HEK293T (cell line): ENCODE measurements at regions not wholly inside any gene's neighbourhood (a gene's known extent, or its start where the extent isn't known, plus 50 kb on each side); places are given as distances from the start of the nearest gene placed in this dataset.

ENCODE experiments used
- CTCF ChIA-PET: fragments of 350-600 bp; formaldehyde crosslinking; extraction: SDS; loops from one replicate; lab custom pipeline; 2021; ENCODE audit warnings: antibody characterized with exemption, inconsistent platforms; lab: Yijun Ruan, JAX
- POLR2A ChIA-PET: fragments of 350-600 bp; formaldehyde crosslinking; extraction: SDS; loops from one replicate; lab custom pipeline; 2020; ENCODE audit warnings: antibody characterized with exemption, inconsistent platforms; lab: Yijun Ruan, JAX
- DNase-seq: peaks from one replicate; pipeline ENCODE4 v3.0.0; 2012; ENCODE audit warnings: mixed read lengths; ENCODE audit errors: extremely low spot score
- ARNT ChIP-seq: fragments of 450-650 bp; IDR thresholded peaks from 2 replicates; pipeline ENCODE4 v1.6.1; 2017; ENCODE audit warnings: mild to moderate bottlenecking
- BHLHE40 ChIP-seq: fragments of 450-650 bp; IDR thresholded peaks from 2 replicates; pipeline ENCODE4 v1.6.1; 2016; ENCODE audit warnings: mild to moderate bottlenecking, moderate library complexity, borderline replicate concordance
- CTBP1 ChIP-seq: fragments of 450-650 bp; IDR thresholded peaks from 2 replicates; pipeline ENCODE4 v1.6.1; 2016; ENCODE audit warnings: borderline replicate concordance
- ELF4 ChIP-seq: fragments of 450-650 bp; IDR thresholded peaks from 2 replicates; pipeline ENCODE4 v1.6.1; 2017; ENCODE audit warnings: antibody characterized with exemption
- FOXA1 ChIP-seq: fragments of 450-650 bp; IDR thresholded peaks from 2 replicates; pipeline ENCODE4 v1.6.1; 2016; ENCODE audit warnings: mild to moderate bottlenecking
- FOXK2 ChIP-seq: fragments of 450-650 bp; IDR thresholded peaks from 2 replicates; pipeline ENCODE4 v1.6.1; 2016; ENCODE audit warnings: mild to moderate bottlenecking
- FOXM1 ChIP-seq: fragments of 450-650 bp; IDR thresholded peaks from 2 replicates; pipeline ENCODE4 v1.6.1; 2017; ENCODE audit warnings: mild to moderate bottlenecking, borderline replicate concordance
- HDGF ChIP-seq: fragments of 450-650 bp; IDR thresholded peaks from 2 replicates; pipeline ENCODE4 v1.6.1; 2017; ENCODE audit warnings: antibody characterized with exemption, borderline replicate concordance
- L3MBTL2 ChIP-seq: fragments of 450-650 bp; conservative IDR thresholded peaks from 2 replicates; pipeline ENCODE4 v1.6.1; 2016; ENCODE audit warnings: mild to moderate bottlenecking
- LEF1 ChIP-seq: fragments of 450-650 bp; IDR thresholded peaks from 2 replicates; pipeline ENCODE4 v1.6.1; 2017; ENCODE audit warnings: mild to moderate bottlenecking, borderline replicate concordance
- NFRKB ChIP-seq: fragments of 450-650 bp; IDR thresholded peaks from 2 replicates; pipeline ENCODE4 v1.6.1; 2016; ENCODE audit warnings: mild to moderate bottlenecking, moderate library complexity
- SP1 ChIP-seq: fragments of 450-650 bp; IDR thresholded peaks from 2 replicates; pipeline ENCODE4 v1.6.1; 2017
- SUZ12 ChIP-seq: fragments of 450-650 bp; IDR thresholded peaks from 2 replicates; pipeline ENCODE4 v1.6.1; 2016; ENCODE audit warnings: mild to moderate bottlenecking
- TARDBP ChIP-seq: fragments of 450-650 bp; IDR thresholded peaks from 2 replicates; pipeline ENCODE4 v1.6.1; 2016
- ZNF384 ChIP-seq: fragments of 450-650 bp; IDR thresholded peaks from 2 replicates; pipeline ENCODE4 v1.6.1; 2016
- TF ChIP-seq, protein P1 (sequence below): fragments of 450-650 bp; IDR thresholded peaks from 2 replicates; pipeline ENCODE4 v1.6.1; 2016

DNA sequence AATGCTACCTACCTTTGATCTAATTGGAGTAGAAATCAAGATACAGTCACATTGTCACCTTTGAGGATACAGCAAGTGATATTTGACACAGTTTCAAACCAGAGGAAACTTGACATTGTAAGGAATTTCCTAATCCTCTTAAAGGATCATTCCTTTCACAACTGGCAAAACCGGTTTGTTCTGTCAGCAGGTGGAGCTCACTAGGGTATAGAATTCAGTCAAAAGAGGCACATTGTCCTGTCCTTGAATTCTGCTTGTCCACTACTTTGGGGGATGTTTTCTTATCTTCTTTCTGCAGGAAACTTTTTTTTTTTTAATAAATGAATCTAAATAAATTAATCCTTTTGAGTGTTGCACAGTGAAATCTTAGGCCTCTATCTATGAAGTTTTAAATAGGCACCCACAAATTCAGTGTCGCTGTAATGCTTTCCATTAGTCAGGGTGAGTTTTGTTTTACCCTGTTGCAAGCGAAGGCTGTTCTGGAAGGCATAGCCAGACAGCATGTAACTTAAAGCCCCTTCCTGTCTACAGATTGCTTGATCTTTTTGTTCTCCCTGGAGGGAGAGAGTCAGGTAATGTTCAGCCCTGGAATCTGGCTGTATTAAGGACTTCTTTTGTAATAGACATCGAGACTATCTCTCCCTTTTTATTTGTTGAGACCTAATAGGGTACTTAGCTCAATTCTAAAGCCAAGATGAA is 285.0 kb upstream of the RGS6 start:
- CTCF ChIA-PET: interaction anchor here (0.7 kb wide), 1 partner anchor 512 kb away, joined by 3 read pairs; no protein-coding TSS in a partner anchor
- POLR2A ChIA-PET: no interaction called here
- no peak for DNase-seq
- no peak for TF ChIP-seq FOXA1
- TF ChIP-seq ZNF384: no peak
- TF ChIP-seq FOXM1: no peak
- no peak for TF ChIP-seq NFRKB
- TF ChIP-seq ELF4: no peak
- no peak for TF ChIP-seq FOXK2
- no peak for TF ChIP-seq TARDBP
- no peak for TF ChIP-seq BHLHE40
- TF ChIP-seq L3MBTL2: no peak
- no peak for TF ChIP-seq HDGF
- TF ChIP-seq CTBP1: no peak
- no peak for TF ChIP-seq LEF1
- TF ChIP-seq ARNT: no peak
- TF ChIP-seq, protein P1, sequence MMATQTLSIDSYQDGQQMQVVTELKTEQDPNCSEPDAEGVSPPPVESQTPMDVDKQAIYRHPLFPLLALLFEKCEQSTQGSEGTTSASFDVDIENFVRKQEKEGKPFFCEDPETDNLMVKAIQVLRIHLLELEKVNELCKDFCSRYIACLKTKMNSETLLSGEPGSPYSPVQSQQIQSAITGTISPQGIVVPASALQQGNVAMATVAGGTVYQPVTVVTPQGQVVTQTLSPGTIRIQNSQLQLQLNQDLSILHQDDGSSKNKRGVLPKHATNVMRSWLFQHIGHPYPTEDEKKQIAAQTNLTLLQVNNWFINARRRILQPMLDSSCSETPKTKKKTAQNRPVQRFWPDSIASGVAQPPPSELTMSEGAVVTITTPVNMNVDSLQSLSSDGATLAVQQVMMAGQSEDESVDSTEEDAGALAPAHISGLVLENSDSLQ: no peak
- no peak for TF ChIP-seq SP1
- no peak for TF ChIP-seq SUZ12

DNA sequence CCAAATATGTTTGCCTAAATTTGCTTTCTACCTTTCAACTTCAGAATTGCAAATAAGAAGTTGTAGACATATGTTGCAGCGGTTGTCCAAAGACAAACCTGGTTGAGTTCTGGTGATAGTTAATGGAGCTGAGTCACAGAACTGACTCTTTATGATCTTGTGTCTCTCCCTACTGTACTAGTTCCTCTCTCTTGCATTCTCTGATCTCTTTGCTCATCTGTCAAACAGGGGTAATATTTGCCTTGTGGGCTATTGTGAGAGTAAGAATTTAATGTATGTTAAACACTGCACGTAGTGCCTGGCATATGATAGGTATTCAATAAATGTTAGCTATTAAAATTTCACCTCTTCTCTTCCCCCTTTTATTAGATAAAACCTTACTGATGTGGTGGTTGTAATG is 283.5 kb upstream of the RGS6 start:
- ChIA-PET POLR2A (no interaction called here), CTCF (interaction anchor here (0.6 kb wide), 1 partner anchor 102 kb away, joined by 8 read pairs; no protein-coding TSS in a partner anchor)
- TF ChIP-seq, protein P1: no peak
- TF ChIP-seq FOXA1 (no peak), BHLHE40 (no peak), ZNF384 (no peak), FOXM1 (no peak), TARDBP (no peak), FOXK2 (no peak), ARNT (no peak)
- no peak for DNase-seq

DNA sequence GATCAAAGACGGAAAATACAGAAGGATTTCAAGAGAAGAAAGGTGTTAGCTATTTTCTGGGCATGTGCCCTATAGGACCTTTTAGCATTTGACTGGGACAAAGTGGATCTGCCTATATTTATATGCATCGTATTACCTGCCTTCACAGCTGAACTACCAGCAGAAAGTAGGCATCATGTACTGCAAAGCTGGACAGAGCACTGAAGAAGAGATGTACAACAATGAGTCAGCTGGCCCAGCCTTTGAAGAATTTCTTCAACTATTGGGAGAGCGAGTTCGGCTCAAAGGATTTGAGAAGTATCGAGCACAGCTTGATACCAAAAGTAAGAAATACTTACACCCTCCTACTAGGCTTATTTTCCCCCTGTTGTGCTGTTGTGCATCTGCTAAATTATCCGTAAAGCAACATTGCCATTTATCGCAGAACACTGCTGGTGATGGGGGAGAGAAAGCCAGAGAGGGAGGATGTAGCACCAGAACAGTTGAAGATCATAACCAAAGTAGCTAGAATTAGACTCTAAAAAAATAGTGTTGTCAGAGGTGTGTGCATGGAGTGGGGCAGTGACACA is 282.0 kb upstream of the RGS6 start:
- TF ChIP-seq LEF1 (no peak), FOXM1 (no peak), FOXA1 (no peak), NFRKB (no peak), ZNF384 (no peak), L3MBTL2 (no peak), SP1 (no peak), CTBP1 (no peak), FOXK2 (no peak), SUZ12 (no peak), TARDBP (no peak), ARNT (no peak), HDGF (no peak), ELF4 (no peak), BHLHE40 (no peak)
- TF ChIP-seq, protein P1: no peak
- ChIA-PET CTCF (no interaction called here), POLR2A (no interaction called here)

DNA sequence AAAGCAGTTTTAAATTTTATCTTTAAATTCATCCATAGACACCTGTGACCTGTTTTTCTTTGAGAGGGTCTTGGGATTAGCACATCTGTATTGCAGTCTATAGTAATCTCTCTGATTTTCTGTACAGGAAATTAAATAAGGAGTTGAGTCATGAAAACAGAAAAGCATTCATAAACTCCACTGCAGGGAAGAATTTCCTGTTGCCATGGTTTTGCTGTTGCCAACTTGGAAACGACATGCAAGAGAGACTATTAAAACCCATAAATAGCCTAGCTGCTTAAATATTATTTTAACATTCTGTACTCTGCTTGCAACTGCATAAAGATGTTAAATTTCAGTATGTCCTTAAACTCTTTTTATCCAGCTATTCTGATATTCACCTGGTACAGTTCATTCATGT is 281.0 kb upstream of the RGS6 start:
- TF ChIP-seq SUZ12 (no peak), HDGF (no peak)
- TF ChIP-seq, protein P1: no peak
- CTCF ChIA-PET: no interaction called here
- no peak for DNase-seq
- POLR2A ChIA-PET: no interaction called here

More for the DNA sequence above, 282.0 kb upstream of the RGS6 start:
- DNase-seq: no peak

DNA sequence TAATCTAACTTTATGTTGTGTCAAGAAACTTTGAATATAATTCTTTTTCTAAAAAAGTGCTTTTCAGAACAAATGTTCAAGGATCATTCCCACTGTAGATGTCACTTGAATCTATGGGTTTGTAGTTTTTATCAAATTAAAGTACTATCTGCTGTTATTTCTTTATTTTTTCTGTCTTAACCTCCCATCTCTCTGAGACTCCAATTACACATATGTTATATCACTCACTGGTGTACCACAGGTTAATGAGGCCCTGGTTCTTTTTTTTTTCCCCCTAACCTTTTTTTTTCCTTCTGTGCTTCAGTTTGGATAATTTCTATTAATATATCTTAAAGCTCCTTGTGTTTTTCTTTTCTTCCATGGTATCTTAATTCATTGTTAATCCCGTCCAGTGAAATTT is 279.9 kb upstream of the RGS6 start:
- no peak for TF ChIP-seq FOXK2
- TF ChIP-seq NFRKB: no peak
- TF ChIP-seq L3MBTL2: no peak
- TF ChIP-seq FOXA1: no peak
- no peak for TF ChIP-seq ELF4
- TF ChIP-seq FOXM1: no peak
- TF ChIP-seq ZNF384: no peak
- TF ChIP-seq CTBP1: no peak
- TF ChIP-seq HDGF: no peak
- no peak for TF ChIP-seq SP1
- POLR2A ChIA-PET: no interaction called here
- CTCF ChIA-PET: no interaction called here
- no peak for DNase-seq
